Mammary epithelial cell (primary cell): ENCODE measurements at regions not wholly inside any gene's neighbourhood (a gene's known extent, or its start where the extent isn't known, plus 50 kb on each side); places are given as distances from the start of the nearest gene placed in this dataset.
"Not testable (repeated sequence)": the region's sequence is repeated elsewhere in the genome, so short reads cannot be mapped to it uniquely, and the experiment has no call there.

Experiments
- CTCF ChIP-seq, 2 donors: IDR thresholded peaks in 1 of 2; conservative IDR thresholded peaks in 1 of 2; 2 replicates each; pipeline ENCODE4 v1.5.1; 2011 to 2012; ENCODE audit warnings: inconsistent platforms in 2 of 2, low read length in 2 of 2, mild to moderate bottlenecking in 2 of 2, control low read depth in 1 of 2, low read depth in 1 of 2; ENCODE audit not compliant: insufficient read depth in 1 of 2; ENCODE audit errors: extremely low read depth in 1 of 2
- EZH2 ChIP-seq: IDR thresholded peaks from 2 replicates; pipeline ENCODE4 v1.6.1; 2012; ENCODE audit warnings: low read length, inconsistent platforms, borderline replicate concordance

- not testable (repeated sequence) for TF ChIP-seq EZH2; CTCF (conservative IDR thresholded peaks at IDR 0.05 in 1 of 2, IDR thresholded peaks at IDR 0.05 in 1 of 2; ENCODE audit: extremely low read depth in 1 of 2, insufficient read depth in 1 of 2, low read depth in 1 of 2, low read length in 2 of 2)
These were observed 53.0 kb upstream of the TMEM97 start for GRCh38 chr17:28265856-28266546.
